NCI-H446 (cell line): ENCODE measurements at regions not wholly inside any gene's neighbourhood (a gene's known extent, or its start where the extent isn't known, plus 50 kb on each side); places are given as distances from the start of the nearest gene placed in this dataset.
"Not testable (repeated sequence)": the region's sequence is repeated elsewhere in the genome, so short reads cannot be mapped to it uniquely, and the experiment has no call there.

Source experiments
- DNase-seq, 2 experiments: peaks; one replicate each; lab custom pipeline; 2025; lab: John Stamatoyannopoulos, UW

GRCh38 chr3:28140664-28141063 is 100.8 kb upstream of the CMC1 start:
- DNase-seq: no peak

- no peak for DNase-seq
Measured at GRCh38 chr3:28149960-28150359, 91.5 kb upstream of the CMC1 start.

- DNase-seq: no peak
Measured at GRCh38 chr3:28150465-28151206, 90.8 kb upstream of the CMC1 start.

- no peak for DNase-seq
Measured at GRCh38 chr3:28151207-28151550, 90.2 kb upstream of the CMC1 start.

GRCh38 chr3:28151608-28152228 is 89.7 kb upstream of the CMC1 start:
- no peak for DNase-seq

GRCh38 chr3:28155631-28156030 is 85.8 kb upstream of the CMC1 start:
- no peak for DNase-seq

GRCh38 chr3:28156599-28156998 is 84.8 kb upstream of the CMC1 start:
- DNase-seq: not testable (repeated sequence)

- DNase-seq: no peak
Measured at GRCh38 chr3:28171962-28172361, 69.5 kb upstream of the CMC1 start.

GRCh38 chr3:28172748-28173147 is 68.7 kb upstream of the CMC1 start:
- DNase-seq: no peak

- DNase-seq: no peak
Measured at GRCh38 chr3:28173836-28174235, 67.6 kb upstream of the CMC1 start.

GRCh38 chr3:28186748-28187147 is 54.7 kb upstream of the CMC1 start:
- DNase-seq: no peak

GRCh38 chr3:28188686-28189085 is 52.7 kb upstream of the CMC1 start:
- DNase-seq: no peak

GRCh38 chr3:28191363-28191762 is 50.1 kb upstream of the CMC1 start:
- no peak for DNase-seq
